RWPE2 (cell line): ENCODE measurements at regions not wholly inside any gene's neighbourhood (a gene's known extent, or its start where the extent isn't known, plus 50 kb on each side); places are given as distances from the start of the nearest gene placed in this dataset.

Experiments
- ATAC-seq: fragments of 200-7000 bp; cut with Tn5 transposase; 3 replicates; pipeline ENCODE4 v1.9.1; 2021; ENCODE audit warnings: low read depth
- DNase-seq: peaks from one replicate; pipeline ENCODE4 v3.0.0-alpha.2; 2020; ENCODE audit warnings: low spot score
- H3K27ac ChIP-seq: fragments of 450-650 bp; 2 replicates; pipeline ENCODE4 v1.5.1; 2017; ENCODE audit warnings: mild to moderate bottlenecking; ENCODE audit not compliant: poor library complexity, severe bottlenecking
- H3K27me3 ChIP-seq: fragments of 250-450 bp; sonication (Bioruptor Pico); 2 replicates; pipeline ENCODE4 v1.5.1; 2021; ENCODE audit warnings: mild to moderate bottlenecking, moderate library complexity; ENCODE audit not compliant: insufficient read depth, poor library complexity, severe bottlenecking
- H3K36me3 ChIP-seq: fragments of 250-450 bp; sonication (Bioruptor Pico); 2 replicates; pipeline ENCODE4 v1.5.1; 2020; ENCODE audit warnings: low read depth, mild to moderate bottlenecking, moderate library complexity
- H3K4me1 ChIP-seq: fragments of 250-450 bp; sonication (Bioruptor Pico); 2 replicates; pipeline ENCODE4 v1.5.1; 2021; ENCODE audit warnings: mild to moderate bottlenecking, moderate library complexity; ENCODE audit not compliant: insufficient read depth, poor library complexity, severe bottlenecking
- H3K4me3 ChIP-seq: fragments of 250-450 bp; sonication (Bioruptor Pico); 2 replicates; pipeline ENCODE4 v1.5.1; 2021; ENCODE audit warnings: mild to moderate bottlenecking, moderate library complexity; ENCODE audit not compliant: severe bottlenecking
- H3K9me3 ChIP-seq: fragments of 250-450 bp; sonication (Bioruptor Pico); 2 replicates; pipeline ENCODE4 v1.5.1; 2021; ENCODE audit warnings: mild to moderate bottlenecking, moderate library complexity; ENCODE audit not compliant: severe bottlenecking
- TF ChIP-seq, protein P1 (sequence below): fragments of 450-650 bp; IDR thresholded peaks from one replicate; pipeline ENCODE4 v1.5.1; 2017; ENCODE audit warnings: mild to moderate bottlenecking, moderate library complexity; ENCODE audit not compliant: poor library complexity, severe bottlenecking

DNA sequence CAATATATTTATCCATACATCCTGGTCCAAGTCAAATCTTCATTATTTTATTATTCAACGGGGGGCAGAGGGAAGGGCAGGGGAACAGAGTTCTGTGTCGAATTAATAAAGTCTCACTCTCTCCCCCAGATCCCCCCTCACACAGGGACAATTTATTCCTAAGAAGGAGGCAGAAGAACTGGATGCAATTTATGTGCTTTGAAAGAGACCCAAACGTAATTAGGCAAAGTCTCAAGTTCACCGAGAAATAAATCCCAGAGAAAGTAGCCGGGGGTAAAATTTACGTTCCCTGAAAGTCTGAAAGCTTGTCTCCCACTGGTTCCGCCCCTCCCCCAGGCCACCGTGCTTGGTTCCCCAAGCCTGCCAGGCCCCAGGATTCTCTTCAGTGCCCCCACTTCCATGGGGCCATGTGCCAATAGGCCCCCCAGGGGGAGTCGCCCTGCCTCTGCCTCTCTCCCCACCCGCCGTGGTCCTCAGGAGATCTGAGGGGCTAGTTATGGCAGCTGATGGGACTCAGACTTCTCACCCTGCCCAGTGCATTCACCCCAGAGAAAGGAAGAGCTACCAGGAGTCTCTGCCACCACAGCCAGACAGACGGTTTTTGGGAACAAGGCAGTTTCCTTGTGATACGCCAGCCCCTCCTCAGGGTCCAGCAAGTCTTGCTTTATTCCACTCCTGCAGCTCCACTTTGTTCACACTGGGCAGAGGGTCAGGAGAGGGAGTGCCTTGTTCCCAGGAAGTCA is 215.5 kb downstream of the CYP26B1 start:
- Histone ChIP-seq H3K27ac (no peak overlapping the region), H3K4me3 (no peak overlapping the region), H3K9me3 (no peaks in the 10 kb centered on the region), H3K36me3 (no peaks in the 10 kb centered on the region), H3K4me1 (no peaks in the 10 kb centered on the region), H3K27me3 (no peaks in the 10 kb centered on the region)
- ATAC-seq, result no peak
- TF ChIP-seq, protein P1, sequence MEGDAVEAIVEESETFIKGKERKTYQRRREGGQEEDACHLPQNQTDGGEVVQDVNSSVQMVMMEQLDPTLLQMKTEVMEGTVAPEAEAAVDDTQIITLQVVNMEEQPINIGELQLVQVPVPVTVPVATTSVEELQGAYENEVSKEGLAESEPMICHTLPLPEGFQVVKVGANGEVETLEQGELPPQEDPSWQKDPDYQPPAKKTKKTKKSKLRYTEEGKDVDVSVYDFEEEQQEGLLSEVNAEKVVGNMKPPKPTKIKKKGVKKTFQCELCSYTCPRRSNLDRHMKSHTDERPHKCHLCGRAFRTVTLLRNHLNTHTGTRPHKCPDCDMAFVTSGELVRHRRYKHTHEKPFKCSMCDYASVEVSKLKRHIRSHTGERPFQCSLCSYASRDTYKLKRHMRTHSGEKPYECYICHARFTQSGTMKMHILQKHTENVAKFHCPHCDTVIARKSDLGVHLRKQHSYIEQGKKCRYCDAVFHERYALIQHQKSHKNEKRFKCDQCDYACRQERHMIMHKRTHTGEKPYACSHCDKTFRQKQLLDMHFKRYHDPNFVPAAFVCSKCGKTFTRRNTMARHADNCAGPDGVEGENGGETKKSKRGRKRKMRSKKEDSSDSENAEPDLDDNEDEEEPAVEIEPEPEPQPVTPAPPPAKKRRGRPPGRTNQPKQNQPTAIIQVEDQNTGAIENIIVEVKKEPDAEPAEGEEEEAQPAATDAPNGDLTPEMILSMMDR, result no peak
- no peak for DNase-seq

GRCh38 chr2:71930049-71930681 is 217.5 kb downstream of the CYP26B1 start:
- no peaks in the 10 kb centered on the region for H3K9me3 ChIP-seq
- ATAC-seq (no peak), DNase-seq (no peak)
- H3K4me3 ChIP-seq, result no peak overlapping the region
- H3K27me3 ChIP-seq, result no peaks in the 10 kb centered on the region
- TF ChIP-seq, protein P1, result no peak
- no peaks in the 10 kb centered on the region for H3K36me3 ChIP-seq
- no peaks in the 10 kb centered on the region for H3K4me1 ChIP-seq
- H3K27ac ChIP-seq, result no peak overlapping the region

GRCh38 chr2:71929482-71929772 is 218.2 kb downstream of the CYP26B1 start:
- ATAC-seq, result no peak
- Histone ChIP-seq H3K36me3 (no peaks in the 10 kb centered on the region), H3K9me3 (no peaks in the 10 kb centered on the region), H3K4me1 (no peaks in the 10 kb centered on the region), H3K4me3 (no peak overlapping the region), H3K27ac (no peak overlapping the region), H3K27me3 (no peaks in the 10 kb centered on the region)
- TF ChIP-seq, protein P1, result no peak
- DNase-seq, result no peak

- TF ChIP-seq, protein P1, result no peak
- ATAC-seq, result no peak
- Histone ChIP-seq H3K36me3 (no peaks in the 10 kb centered on the region), H3K4me1 (no peaks in the 10 kb centered on the region), H3K4me3 (no peak overlapping the region), H3K9me3 (no peaks in the 10 kb centered on the region), H3K27me3 (no peaks in the 10 kb centered on the region), H3K27ac (no peak overlapping the region)
- DNase-seq, result no peak
Observed at GRCh38 chr2:71928734-71929481, 218.8 kb downstream of the CYP26B1 start.
